HG02759 (cell line): ENCODE measurements at regions not wholly inside any gene's neighbourhood (a gene's known extent, or its start where the extent isn't known, plus 50 kb on each side); places are given as distances from the start of the nearest gene placed in this dataset.

Source experiments
- ATAC-seq: cut with Tn5 transposase; IDR thresholded peaks from one replicate; pipeline ENCODE4 v1.9.1; 2021; ENCODE audit warnings: mild to moderate bottlenecking, moderate library complexity; ENCODE audit not compliant: unreplicated experiment

DNA sequence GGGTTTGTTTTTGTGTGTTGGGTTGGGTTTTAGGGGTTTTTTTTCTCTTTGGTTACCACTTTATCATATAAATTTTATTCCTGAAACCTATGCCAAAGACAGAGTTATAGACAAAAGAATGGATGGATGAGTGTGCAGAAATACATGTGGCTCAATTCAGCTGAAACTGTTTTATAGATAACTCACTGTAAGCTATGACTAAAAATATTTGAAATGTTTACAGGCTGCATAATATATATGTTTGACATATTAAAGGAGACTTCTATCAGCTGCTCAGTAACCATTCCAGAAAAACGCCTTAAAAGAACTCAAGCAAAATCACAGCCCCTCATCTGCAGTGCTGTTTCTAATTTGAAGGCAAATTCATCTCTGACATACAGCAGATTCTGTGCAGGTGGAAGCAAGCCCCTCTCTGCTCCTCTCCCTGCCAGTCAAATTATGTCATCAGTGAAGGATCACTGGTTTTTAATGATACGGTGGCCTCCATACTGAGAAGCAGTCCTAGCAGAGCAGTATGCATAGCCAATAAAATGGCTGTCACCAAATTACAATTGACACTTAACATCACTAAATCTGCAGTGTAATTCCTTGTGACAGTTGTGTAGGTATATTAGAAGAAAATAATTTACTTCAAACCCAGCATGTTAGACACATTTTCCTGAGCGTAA is 301.6 kb downstream of the NR2F1-AS1 start:
- ATAC-seq: no peak

DNA sequence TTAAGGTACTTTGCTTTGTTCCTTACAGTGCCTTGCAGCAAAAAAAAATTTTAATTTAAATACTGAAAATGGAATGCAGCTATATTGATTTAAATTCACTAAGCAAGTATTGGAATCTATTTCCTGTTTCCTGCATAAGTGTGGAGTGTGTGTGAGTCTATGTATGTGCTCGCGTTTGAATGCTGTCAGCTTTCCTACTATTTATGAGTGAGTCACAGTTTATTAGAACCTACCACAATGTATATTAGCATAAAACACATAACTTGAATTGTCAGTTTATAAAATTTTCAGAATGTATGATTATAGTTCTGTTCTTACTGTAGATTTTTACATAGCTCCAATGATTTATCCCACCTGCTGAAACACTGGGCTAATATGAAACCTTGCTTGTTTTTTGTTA is 302.1 kb downstream of the NR2F1-AS1 start:
- no peak for ATAC-seq

DNA sequence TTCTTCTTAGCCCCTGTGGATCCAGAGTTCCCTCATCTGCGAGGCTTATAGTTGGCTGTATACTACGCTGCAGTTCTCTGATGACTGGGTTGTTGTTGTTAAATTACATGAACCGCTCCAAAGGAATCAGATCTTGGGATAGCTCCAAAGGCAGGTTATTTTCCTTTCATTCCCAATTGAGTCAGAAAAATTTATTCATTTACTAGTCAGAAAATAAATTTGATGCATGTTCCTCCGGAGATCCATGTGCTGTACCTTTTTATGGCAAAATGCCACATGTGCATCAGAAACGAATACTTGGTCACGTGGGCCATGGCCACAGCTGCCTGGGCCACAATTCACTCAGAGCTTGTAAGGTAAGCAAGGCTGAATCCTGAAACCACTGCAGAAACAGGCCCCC is 304.0 kb downstream of the NR2F1-AS1 start:
- no peak for ATAC-seq

DNA sequence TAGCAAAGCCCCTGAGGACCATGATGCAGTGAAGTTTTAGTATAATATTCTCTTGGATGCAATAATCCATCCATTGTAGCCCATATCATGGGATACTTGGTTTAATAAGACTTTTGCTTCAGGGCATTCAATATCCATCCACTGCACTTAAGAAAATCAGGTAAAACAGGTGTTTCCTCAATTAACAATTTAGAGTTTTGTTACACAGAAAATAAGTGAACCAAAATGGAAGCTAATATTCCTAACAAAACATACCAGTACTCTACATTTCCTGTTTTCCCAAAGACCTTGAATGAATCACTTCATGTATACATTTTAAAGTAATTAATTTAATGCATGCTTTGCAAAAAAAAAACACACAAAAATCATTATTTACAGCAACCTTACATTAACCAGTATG is 305.6 kb downstream of the NR2F1-AS1 start:
- ATAC-seq: no peak

DNA sequence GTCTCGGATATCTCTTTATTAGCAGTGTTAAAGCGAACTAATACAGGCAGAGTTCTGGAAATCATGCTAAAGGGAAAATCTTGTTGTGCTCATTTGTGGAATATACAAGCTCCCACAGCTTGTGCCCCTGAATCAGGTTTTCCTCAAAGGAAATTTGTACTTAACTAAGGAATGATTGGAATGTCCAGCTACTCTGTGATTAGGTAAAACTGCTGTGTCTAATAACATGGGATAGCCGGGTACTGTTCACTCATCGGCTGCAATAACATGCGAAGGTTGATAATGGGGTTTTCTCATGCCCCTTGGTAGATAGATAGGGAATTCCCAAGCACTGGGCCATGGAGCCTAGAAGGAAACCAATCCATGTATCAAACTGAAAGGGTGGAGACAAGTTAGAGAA is 306.7 kb downstream of the NR2F1-AS1 start:
- no peak for ATAC-seq

DNA sequence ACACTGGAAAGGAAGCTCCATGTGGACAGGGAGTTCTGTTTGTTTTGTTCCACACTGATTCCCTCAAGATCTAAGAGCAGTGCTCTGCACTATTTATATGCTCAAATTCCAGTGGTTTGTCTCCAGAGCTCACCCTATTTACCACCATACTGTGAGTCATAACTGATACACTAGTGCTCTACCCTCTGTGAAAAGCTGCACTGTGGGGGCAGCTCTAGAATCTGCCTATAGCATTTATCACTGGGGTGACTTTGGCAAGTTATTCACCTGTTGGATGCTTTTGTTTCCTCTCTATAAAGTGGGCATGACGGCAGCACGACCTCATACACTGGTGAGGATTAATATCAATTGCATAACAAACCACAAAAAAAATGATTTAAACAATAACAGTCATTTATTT is 307.8 kb downstream of the NR2F1-AS1 start:
- ATAC-seq: no peak

DNA sequence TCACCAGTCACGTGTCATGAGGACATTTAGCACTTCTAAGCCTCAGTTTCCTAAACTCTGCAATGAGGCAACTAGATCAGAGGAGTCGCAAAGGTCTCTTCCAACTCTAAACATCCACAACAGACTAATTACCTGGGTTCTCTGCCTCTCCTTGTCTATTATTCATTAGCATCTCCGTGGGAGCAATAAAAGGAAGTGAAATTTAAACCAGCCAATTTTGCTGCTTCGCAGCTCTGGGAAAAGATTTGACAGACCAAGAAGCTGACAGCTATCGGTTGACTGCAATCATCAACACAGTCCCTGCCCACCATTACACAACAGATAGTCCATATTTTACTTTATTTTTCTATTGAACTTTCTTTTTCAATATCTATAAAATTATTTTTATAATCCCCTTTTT is 308.9 kb downstream of the NR2F1-AS1 start:
- ATAC-seq: no peak

DNA sequence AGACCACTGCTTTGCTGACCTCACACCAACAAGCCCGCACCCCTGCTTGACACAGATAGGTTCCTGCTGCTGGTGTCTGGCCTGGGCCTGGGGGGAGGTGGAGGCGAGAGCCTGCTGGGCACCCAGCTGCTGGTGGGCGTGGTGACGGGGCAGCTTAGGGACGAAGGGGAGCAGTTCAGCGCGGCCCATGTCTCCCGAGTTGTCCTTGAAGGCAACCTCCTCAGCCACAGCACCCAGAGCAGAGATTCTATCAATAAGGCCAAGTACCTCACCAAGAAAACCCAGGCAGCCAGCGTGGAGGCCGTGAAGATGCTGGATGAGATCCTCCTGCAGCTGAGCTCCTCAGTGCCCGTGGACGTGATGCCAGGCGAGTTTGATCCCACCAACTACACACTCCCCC is 313.3 kb downstream of the NR2F1-AS1 start:
- ATAC-seq: no peak

DNA sequence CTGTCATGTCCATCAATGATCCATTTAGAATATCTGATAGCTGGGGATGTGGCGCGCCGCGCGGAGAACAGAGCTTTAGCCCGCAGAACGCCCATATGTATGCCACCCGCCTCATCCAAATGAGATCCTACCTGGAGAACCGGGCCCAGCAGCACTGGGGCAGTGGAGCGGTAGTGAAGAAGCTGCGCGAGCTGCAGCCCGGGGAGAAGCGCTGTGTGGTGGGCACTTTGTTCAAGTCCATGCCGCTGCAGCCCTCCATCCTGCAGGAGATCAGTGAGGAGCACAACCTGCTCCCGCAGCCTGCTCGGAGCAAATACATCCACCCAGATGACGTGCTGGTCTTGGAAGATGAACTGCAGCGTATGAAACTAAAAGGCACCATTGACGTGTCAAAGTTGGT is 313.7 kb downstream of the NR2F1-AS1 start:
- ATAC-seq: no peak

DNA sequence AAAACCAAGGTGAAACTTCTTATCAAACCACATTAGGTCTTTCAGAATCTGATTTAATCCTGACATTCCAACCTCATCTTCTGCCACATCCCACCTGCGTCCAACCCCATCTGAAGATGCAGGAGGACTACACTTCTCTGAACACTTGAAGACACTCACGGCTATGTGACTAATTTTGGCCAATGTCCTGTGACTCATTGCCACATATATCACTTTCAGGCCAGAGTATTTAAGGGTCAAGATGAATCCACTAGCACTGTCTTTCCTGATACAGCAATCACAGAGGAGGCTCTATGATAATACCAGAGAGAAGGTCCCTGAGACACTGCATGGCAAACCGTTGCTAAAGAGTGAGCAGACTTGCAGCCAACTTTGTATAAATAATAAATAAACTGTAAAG is 323.4 kb downstream of the NR2F1-AS1 start:
- ATAC-seq: no peak

DNA sequence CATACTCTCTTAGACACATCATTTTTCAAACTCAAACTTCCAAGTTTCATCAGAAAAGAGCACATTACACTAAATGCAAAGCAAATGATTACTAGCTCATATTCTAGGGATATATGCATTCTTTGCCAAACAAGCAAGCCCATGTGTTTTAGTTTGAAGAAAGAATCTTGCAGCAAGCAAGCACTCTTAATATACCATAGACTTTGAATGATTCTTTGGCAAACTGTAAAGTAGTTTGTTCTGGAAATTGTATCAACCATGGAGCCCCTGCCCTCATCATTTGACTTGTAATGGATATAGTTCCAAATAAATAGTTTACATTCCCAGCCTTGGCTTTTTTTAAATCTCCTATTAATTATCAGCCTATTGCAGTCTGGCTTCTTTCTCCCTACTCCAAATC is 325.2 kb downstream of the NR2F1-AS1 start:
- no peak for ATAC-seq

DNA sequence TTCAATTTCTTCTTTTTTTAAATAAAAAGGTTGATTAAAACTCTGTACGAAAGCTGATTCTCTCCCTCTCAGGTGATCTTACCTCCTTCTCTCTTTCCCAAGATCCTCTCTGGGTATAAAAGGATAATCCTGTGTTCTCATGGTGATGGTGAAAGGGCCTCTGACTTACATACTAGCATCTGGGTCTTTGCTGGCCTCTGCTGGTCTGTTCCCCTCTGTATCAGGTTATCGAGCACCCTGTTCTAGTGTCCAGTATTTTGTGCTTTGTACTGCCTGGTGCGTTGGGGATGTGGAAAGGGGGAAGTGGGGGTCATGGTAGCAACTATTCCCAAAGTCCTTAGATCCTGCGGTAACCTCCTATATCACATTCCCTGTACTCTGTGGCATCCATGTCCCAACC is 328.9 kb downstream of the NR2F1-AS1 start:
- no peak for ATAC-seq

DNA sequence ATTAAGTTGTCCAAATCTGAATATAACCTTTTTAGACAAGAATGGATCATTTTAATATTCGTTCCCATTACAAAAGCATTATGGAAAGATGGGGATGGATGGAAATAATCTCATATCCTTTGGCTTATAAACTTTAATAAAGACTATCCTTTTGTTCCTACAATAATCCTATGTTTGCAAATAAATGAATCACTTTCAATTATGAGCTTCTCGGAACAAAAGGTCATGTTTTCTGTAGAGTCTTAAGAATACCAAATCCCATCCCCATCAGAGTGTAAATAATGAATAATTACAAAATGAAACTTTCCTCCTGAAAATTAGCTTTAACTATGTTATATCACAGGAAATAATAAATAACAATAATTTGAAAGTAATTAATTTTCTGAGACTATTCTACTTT is 329.7 kb downstream of the NR2F1-AS1 start:
- ATAC-seq: no peak

DNA sequence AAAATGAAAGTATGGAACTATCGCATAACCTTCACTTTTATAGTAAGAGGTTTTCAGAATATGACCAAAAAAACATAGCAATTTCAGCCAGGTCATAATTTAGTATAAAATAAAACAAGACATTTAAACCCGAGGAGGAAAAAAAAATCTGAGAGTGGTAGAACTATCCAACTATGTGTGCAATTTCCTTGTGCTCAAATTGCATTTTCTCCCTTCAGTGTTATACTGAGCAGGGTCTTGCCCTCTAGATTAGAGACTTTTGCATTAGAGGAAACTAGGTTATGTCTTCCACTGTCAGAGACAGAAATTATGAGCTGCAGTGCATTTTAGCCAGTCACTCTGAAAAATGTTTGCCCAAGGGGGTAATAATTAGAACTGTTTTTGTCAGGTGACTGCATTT is 330.6 kb downstream of the NR2F1-AS1 start:
- no peak for ATAC-seq

DNA sequence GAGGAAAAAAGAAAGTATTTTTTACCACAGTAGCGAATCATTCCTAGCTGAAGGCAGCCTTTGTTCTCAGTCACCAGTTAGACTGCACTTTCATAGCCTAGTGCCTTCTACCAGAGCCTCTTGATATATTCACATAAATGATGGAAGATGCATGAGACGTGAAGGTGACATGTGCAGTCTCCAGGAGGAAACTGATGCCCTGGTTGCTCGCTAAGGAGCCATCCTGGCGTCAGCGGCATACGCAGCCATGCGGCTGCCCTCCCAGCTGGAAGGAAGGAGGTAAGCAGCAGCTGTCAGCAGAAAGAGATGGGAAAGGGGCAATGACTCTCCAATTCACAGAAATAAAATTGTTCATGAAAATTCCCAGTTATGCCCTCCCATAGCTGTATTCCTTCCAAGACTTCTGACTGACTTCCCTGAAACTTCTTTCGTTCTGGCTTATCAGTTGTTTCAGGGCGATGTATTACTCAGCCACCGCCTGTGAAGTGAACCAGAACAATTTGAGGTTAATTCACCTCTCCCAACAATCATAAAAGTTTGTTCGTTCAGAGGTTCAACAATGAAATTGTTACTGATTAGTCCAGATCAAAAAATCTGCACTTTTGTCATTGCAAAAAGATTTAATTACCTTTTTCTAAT is 331.2 kb downstream of the NR2F1-AS1 start:
- ATAC-seq: no peak

DNA sequence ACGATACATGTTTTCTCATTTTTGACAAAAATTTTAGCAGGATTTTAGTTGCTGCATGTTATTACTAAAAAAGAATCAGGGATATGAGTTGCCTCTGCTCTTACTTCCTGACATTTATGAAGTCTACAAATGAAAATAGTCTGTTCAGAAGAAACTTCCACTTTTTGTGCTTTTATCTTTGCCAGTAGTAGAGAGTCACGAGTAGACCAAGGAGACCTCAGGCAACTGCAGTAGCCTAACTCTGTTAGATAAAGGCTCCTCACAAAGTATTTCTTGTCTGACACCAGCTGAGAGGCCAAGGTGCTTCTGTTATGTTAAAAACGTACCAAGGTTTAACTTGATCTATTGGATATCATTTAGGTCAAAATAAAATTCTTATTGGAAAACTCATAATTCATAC is 333.9 kb downstream of the NR2F1-AS1 start:
- ATAC-seq: no peak

DNA sequence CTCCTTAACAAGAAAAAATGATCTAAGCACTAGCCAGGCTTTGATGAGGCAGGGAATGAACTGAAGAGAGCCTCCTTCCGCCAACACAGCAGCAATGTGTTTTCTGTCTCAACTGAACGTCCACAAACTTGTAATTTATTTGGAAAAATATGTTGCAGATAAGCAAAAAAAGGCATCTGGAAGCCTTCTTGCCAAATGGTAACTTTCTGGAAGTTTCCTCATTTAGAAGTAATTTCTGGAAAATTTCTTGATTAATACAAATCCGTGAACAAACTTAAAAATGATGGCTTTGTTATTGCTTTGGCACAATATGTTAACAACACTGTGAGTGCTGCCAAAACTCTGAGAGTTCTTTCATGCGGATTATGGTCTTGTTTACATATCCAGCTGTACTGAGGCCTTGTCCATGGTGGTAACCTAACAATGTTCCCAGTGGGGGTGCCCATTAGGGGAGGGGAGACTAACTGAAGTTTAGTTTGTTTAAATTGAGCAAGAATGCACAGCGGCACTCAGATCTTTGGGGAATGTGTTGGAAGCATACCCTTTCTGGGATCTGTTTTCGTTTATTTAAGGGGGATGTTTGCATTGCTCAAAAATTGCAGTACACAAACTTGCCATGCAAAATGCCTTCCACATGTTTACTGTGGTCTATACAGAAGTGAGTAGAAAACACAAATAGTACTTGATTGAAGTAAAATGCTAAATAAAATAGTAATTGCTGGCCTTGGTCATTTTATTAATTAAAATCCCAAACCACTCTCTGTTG is 334.7 kb downstream of the NR2F1-AS1 start:
- no peak for ATAC-seq

DNA sequence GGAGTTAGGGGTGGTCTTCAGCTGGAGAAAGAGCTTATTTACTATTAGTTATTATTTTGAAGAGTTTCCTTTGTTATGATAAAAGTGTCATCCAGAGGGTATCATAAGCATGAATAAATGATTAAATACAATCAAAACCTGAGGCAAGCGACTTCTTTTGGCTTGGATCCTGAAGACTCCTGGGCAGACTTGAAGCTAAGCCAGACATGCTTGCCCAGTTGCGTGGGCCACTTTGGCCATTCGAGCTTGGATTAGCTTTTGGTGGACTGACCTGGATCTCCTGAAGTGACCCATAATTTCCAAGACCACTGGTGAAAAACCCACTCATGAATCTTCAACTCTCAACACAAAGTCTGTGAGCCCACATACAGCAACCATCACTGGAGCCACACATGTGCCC is 335.8 kb downstream of the NR2F1-AS1 start:
- ATAC-seq: no peak

DNA sequence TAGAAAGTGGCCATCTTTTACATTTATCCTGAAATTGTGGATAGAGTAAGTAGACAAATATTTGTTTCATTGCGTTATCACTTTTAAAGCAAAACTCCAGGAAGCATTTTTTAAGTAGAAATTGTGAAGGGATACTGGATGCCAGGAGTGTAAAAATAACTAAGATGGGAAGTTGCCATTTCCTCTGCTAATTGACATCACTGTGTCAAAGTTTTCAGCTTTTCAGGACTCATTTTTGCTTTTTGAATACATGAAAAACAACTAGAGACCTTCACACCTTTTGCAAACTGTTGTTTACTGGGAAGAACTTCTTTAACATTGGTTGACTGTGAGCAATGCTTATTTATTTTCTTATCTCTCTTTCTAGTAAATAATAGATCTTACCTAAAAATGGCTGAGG is 337.5 kb downstream of the NR2F1-AS1 start:
- no peak for ATAC-seq

DNA sequence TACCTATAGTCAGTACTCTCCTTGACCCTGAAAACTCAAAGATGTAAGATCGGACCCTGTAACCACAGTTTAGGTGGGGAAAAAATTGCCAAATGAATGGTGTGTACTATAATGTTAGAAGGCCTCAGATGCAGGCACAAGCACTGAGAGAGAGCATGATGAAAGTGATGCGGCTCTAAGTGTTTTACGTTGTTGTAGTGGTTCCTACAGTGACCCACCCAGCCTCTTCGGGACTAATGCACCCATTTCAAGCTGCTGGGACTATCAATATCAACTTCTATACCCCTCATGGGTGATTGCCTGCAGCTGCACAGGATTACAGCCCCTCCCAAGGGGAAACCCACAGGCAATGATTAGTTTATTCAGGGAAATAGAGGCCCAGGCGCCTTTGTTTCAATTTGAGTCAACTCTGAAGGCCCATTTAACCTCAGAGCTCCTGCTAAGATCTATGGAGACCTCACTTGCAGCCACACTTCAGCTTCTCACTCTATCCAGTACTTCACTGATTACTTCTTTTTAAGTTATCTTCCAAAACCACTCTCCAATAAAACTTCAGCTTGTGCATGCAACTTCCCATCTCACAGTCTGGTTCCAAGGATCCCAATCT is 340.7 kb downstream of the NR2F1-AS1 start:
- ATAC-seq: no peak

DNA sequence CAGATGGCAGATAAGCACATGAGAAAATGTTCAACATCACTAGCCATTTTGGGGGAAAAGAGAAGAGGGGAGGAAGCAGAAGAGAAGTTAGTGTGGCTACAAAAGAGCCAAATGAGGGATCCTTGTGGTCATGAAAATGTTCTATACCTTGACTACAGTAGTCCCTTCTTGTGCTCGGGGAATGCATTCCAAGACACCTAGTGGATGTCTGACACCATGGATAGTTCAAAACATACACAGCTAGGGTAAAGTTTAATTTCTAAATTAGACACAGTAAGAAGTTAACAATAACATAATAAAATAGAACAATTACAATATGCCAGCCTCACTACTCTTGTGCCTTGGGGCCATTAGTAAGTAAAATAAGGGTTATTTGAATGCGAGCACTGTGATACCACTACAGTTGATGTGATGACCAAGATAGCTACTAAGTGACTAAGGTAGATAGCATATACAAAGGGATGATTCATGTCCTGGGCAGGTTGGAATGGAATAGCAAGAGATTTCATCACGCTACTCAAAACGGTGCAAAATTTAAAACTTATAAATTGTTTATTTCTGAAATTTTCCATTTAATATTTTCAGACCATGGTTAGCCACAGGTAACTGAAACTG is 344.1 kb downstream of the NR2F1-AS1 start:
- ATAC-seq: no peak
